GM23338 (cell line): ENCODE measurements at regions not wholly inside any gene's neighbourhood (a gene's known extent, or its start where the extent isn't known, plus 50 kb on each side); places are given as distances from the start of the nearest gene placed in this dataset.

Experiments used
- ATAC-seq: fragments of 200-7000 bp; cut with Tn5 transposase; 3 replicates; pipeline ENCODE4 v1.9.1; 2020
- DNase-seq: peaks from one replicate; pipeline ENCODE4 v3.0.0-alpha.2; 2015; ENCODE audit warnings: low spot score
- H2AFZ ChIP-seq: fragments of 200-600 bp; sonication (generic); 2 replicates; pipeline ENCODE4 v1.8.0; 2016; ENCODE audit warnings: antibody characterized with exemption, mild to moderate bottlenecking, moderate library complexity
- H3F3A ChIP-seq: fragments of 200-600 bp; sonication (generic); replicated peaks from 2 replicates; pipeline ENCODE4 v1.8.0; 2017; ENCODE audit warnings: antibody characterized with exemption, mixed run types, low read depth
- H3K27ac ChIP-seq: fragments of 200-600 bp; sonication (generic); 2 replicates; pipeline ENCODE4 v1.6.1; 2016; ENCODE audit warnings: low read depth
- H3K27me3 ChIP-seq: fragments of 200-600 bp; sonication (generic); 2 replicates; pipeline ENCODE4 v1.8.0; 2016; ENCODE audit warnings: mild to moderate bottlenecking, mixed run types, moderate library complexity; ENCODE audit not compliant: insufficient read depth
- H3K36me3 ChIP-seq: fragments of 200-600 bp; sonication (generic); 2 replicates; pipeline ENCODE4 v1.8.0; 2016; ENCODE audit warnings: mild to moderate bottlenecking; ENCODE audit not compliant: insufficient read depth
- H3K4me1 ChIP-seq: fragments of 200-600 bp; sonication (generic); 2 replicates; pipeline ENCODE4 v1.8.0; 2016; ENCODE audit warnings: mild to moderate bottlenecking, moderate library complexity; ENCODE audit not compliant: insufficient read depth
- H3K4me2 ChIP-seq: fragments of 200-600 bp; sonication (generic); 2 replicates; pipeline ENCODE4 v1.7.1; 2017; ENCODE audit warnings: mixed run types
- H3K4me3 ChIP-seq: fragments of 200-600 bp; sonication (generic); 2 replicates; pipeline ENCODE4 v1.6.1; 2016; ENCODE audit warnings: mixed run types
- H3K79me2 ChIP-seq: fragments of 200-600 bp; sonication (generic); replicated peaks from 2 replicates; pipeline ENCODE4 v1.8.0; 2017; ENCODE audit warnings: mild to moderate bottlenecking; ENCODE audit not compliant: insufficient read depth
- H3K9me2 ChIP-seq: fragments of 200-600 bp; sonication (generic); 2 replicates; pipeline ENCODE4 v1.8.0; 2017; ENCODE audit not compliant: insufficient read depth
- H4K20me1 ChIP-seq: fragments of 200-600 bp; sonication (generic); replicated peaks from 2 replicates; pipeline ENCODE4 v1.8.0; 2017; ENCODE audit warnings: mild to moderate bottlenecking; ENCODE audit not compliant: insufficient read depth
- H3K27ac Mint-ChIP-seq: 2 replicates; pipeline ENCODE4 v1.8.0; 2020; ENCODE audit warnings: inconsistent platforms, mild to moderate bottlenecking, moderate library complexity, mixed read lengths
- H3K27me3 Mint-ChIP-seq: 3 replicates; pipeline ENCODE4 v1.8.0; 2022; ENCODE audit warnings: low read depth, mild to moderate bottlenecking, moderate library complexity, mixed read lengths, inconsistent platforms; ENCODE audit not compliant: insufficient read depth, poor library complexity
- H3K36me3 Mint-ChIP-seq: 3 replicates; pipeline ENCODE4 v1.8.0; 2021; ENCODE audit warnings: low read depth, mild to moderate bottlenecking, inconsistent platforms, moderate library complexity, mixed read lengths
- H3K4me1 Mint-ChIP-seq: 3 replicates; pipeline ENCODE4 v1.8.0; 2020; ENCODE audit warnings: mild to moderate bottlenecking, inconsistent platforms, mixed read lengths
- H3K4me3 Mint-ChIP-seq: 3 replicates; pipeline ENCODE4 v1.8.0; 2021; ENCODE audit warnings: moderate library complexity, mild to moderate bottlenecking, inconsistent platforms, mixed read lengths
- H3K9me3 Mint-ChIP-seq: 3 replicates; pipeline ENCODE4 v1.8.0; 2020; ENCODE audit warnings: moderate library complexity, mild to moderate bottlenecking, inconsistent platforms, mixed read lengths
- CREB1 ChIP-seq: fragments of 250-450 bp; sonication (Bioruptor Pico); IDR thresholded peaks from 2 replicates; pipeline ENCODE4 v1.5.0; 2020; ENCODE audit warnings: low read depth, mild to moderate bottlenecking, moderate library complexity
- EZH2phosphoT487 ChIP-seq: fragments of 200-600 bp; sonication (generic); IDR thresholded peaks from one replicate; pipeline ENCODE4 v1.8.1; 2018; ENCODE audit warnings: antibody characterized with exemption; ENCODE audit not compliant: unreplicated experiment
- JUNB ChIP-seq: IDR thresholded peaks from one replicate; pipeline ENCODE4 v1.6.1; 2016; ENCODE audit warnings: antibody characterized with exemption; ENCODE audit not compliant: unreplicated experiment
- NANOG ChIP-seq: IDR thresholded peaks from 2 replicates; pipeline ENCODE4 v1.6.1; 2016; ENCODE audit warnings: antibody characterized with exemption, borderline replicate concordance
- POLR2AphosphoS5 ChIP-seq: IDR thresholded peaks from 2 replicates; pipeline ENCODE4 v1.6.1; 2016; ENCODE audit warnings: antibody characterized with exemption, low read depth
- STAT1 ChIP-seq: IDR thresholded peaks from one replicate; pipeline ENCODE4 v1.6.1; 2016; ENCODE audit warnings: antibody characterized with exemption; ENCODE audit not compliant: unreplicated experiment
- ZNF114 ChIP-seq: fragments of 250-450 bp; sonication (Bioruptor Pico); IDR thresholded peaks from 2 replicates; pipeline ENCODE4 v1.5.0; 2020; ENCODE audit warnings: mild to moderate bottlenecking, moderate library complexity
- ZNF331 ChIP-seq: fragments of 250-450 bp; sonication (Bioruptor Pico); IDR thresholded peaks from 2 replicates; pipeline ENCODE4 v1.5.0; 2020; ENCODE audit warnings: low read depth, mild to moderate bottlenecking, moderate library complexity
- TF ChIP-seq, protein P1 (sequence below): fragments of 250-450 bp; sonication (Bioruptor Pico); IDR thresholded peaks from 2 replicates; pipeline ENCODE4 v1.5.0; 2020; ENCODE audit warnings: mild to moderate bottlenecking, moderate library complexity
- TF ChIP-seq, protein P2 (sequence below): IDR thresholded peaks from one replicate; pipeline ENCODE4 v1.6.1; 2018; ENCODE audit warnings: antibody characterized with exemption; ENCODE audit not compliant: unreplicated experiment
- TF ChIP-seq, protein P3 (sequence below): IDR thresholded peaks from 2 replicates; pipeline ENCODE4 v1.6.1; 2016; ENCODE audit warnings: antibody characterized with exemption

DNA sequence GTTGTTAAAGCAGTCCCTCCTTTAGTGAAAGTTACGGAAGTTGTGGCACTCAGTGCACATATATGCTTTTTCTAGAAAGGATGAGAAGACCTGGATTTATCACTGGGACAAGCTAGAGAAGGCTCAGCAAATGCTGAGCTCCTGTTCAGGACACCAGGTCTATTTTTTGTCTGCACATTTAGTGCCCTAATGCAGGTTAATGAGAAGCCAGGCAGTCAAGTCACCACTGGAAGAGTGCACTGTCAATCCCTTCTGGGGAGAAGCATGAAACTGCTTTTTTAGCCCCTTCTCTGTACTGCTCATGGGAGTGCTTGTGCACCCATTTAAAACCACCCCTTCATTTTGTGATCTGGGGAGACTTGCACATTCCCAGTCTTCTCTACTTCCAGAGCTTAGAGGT, 624.1 kb upstream of the USP24 start:
- no peaks in the 10 kb centered on the region for H3K36me3 Mint-ChIP-seq
- no peak overlapping the region for H3K27ac ChIP-seq
- H3K36me3 ChIP-seq, result no peaks in the 10 kb centered on the region
- ATAC-seq (no peak), DNase-seq (no peak)
- no peak overlapping the region for H3K27ac Mint-ChIP-seq
- H3K4me3 Mint-ChIP-seq, result no peak overlapping the region
- H4K20me1 ChIP-seq, result no peaks in the 10 kb centered on the region
- H3K4me3 ChIP-seq, result no peak overlapping the region
- no peaks in the 10 kb centered on the region for H3K79me2 ChIP-seq
- H3K4me1 Mint-ChIP-seq, result peaks cover 8% of the 10 kb centered on the region
- H3K9me2 ChIP-seq, result no peaks in the 10 kb centered on the region
- no peaks in the 10 kb centered on the region for H3F3A ChIP-seq
- H3K4me1 ChIP-seq, result 0 out of 2 replicates have a peak, but pooled peaks cover under 1% of the 10 kb centered on the region
- H2AFZ ChIP-seq, result no peak overlapping the region
- H3K27me3 ChIP-seq, result no peaks in the 10 kb centered on the region
- H3K4me2 ChIP-seq, result no peak overlapping the region
- H3K27me3 Mint-ChIP-seq, result no peaks in the 10 kb centered on the region
- no peak for TF ChIP-seq CREB1
- H3K9me3 Mint-ChIP-seq, result no peaks in the 10 kb centered on the region

DNA sequence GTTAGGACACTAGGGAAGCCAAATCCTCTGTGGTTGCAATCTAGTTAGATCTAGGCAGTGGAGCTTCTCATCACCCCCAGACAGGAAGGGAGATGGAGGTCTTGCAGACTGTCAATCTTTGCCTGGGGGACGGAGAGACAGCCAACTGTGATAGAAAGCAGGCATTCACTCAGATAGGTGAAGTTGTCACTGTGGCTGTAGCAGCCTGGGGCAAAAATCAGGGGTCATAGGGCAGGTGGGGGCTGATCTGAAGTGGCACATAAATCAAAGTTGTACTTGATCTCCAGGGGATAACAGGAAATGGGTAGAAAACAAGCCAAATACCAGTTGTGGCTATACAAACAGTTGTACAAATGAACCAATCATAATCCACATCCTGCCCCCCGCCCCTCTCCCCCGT, 620.9 kb upstream of the USP24 start:
- no peak for ATAC-seq
- Histone ChIP-seq H3K27me3 (no peaks in the 10 kb centered on the region), H3K27ac (no peak overlapping the region), H3K9me2 (peaks cover 4% of the 10 kb centered on the region; the same call in 1 of the 2 replicates), H3K4me1 (0 out of 2 replicates have a peak, but pooled peaks cover 6% of the 10 kb centered on the region), H4K20me1 (no peaks in the 10 kb centered on the region), H2AFZ (peak overlapping the region; percentile 87; the same call in 1 of the 2 replicates), H3K36me3 (no peaks in the 10 kb centered on the region), H3K79me2 (no peaks in the 10 kb centered on the region), H3K4me3 (no peak overlapping the region), H3F3A (no peaks in the 10 kb centered on the region), H3K4me2 (no peak overlapping the region)
- peaks cover 10% of the 10 kb centered on the region for H3K4me1 Mint-ChIP-seq
- H3K4me3 Mint-ChIP-seq, result no peak overlapping the region
- H3K27ac Mint-ChIP-seq, result 0 out of 2 replicates have a peak overlapping the region, but pooled peaks have one; percentile 27
- no peak for DNase-seq
- H3K9me3 Mint-ChIP-seq, result no peaks in the 10 kb centered on the region
- H3K27me3 Mint-ChIP-seq, result no peaks in the 10 kb centered on the region
- H3K36me3 Mint-ChIP-seq, result no peaks in the 10 kb centered on the region
- no peak for TF ChIP-seq JUNB
- TF ChIP-seq STAT1, result no peak
- no peak for TF ChIP-seq EZH2phosphoT487
- no peak for TF ChIP-seq ZNF114
- TF ChIP-seq, protein P1, sequence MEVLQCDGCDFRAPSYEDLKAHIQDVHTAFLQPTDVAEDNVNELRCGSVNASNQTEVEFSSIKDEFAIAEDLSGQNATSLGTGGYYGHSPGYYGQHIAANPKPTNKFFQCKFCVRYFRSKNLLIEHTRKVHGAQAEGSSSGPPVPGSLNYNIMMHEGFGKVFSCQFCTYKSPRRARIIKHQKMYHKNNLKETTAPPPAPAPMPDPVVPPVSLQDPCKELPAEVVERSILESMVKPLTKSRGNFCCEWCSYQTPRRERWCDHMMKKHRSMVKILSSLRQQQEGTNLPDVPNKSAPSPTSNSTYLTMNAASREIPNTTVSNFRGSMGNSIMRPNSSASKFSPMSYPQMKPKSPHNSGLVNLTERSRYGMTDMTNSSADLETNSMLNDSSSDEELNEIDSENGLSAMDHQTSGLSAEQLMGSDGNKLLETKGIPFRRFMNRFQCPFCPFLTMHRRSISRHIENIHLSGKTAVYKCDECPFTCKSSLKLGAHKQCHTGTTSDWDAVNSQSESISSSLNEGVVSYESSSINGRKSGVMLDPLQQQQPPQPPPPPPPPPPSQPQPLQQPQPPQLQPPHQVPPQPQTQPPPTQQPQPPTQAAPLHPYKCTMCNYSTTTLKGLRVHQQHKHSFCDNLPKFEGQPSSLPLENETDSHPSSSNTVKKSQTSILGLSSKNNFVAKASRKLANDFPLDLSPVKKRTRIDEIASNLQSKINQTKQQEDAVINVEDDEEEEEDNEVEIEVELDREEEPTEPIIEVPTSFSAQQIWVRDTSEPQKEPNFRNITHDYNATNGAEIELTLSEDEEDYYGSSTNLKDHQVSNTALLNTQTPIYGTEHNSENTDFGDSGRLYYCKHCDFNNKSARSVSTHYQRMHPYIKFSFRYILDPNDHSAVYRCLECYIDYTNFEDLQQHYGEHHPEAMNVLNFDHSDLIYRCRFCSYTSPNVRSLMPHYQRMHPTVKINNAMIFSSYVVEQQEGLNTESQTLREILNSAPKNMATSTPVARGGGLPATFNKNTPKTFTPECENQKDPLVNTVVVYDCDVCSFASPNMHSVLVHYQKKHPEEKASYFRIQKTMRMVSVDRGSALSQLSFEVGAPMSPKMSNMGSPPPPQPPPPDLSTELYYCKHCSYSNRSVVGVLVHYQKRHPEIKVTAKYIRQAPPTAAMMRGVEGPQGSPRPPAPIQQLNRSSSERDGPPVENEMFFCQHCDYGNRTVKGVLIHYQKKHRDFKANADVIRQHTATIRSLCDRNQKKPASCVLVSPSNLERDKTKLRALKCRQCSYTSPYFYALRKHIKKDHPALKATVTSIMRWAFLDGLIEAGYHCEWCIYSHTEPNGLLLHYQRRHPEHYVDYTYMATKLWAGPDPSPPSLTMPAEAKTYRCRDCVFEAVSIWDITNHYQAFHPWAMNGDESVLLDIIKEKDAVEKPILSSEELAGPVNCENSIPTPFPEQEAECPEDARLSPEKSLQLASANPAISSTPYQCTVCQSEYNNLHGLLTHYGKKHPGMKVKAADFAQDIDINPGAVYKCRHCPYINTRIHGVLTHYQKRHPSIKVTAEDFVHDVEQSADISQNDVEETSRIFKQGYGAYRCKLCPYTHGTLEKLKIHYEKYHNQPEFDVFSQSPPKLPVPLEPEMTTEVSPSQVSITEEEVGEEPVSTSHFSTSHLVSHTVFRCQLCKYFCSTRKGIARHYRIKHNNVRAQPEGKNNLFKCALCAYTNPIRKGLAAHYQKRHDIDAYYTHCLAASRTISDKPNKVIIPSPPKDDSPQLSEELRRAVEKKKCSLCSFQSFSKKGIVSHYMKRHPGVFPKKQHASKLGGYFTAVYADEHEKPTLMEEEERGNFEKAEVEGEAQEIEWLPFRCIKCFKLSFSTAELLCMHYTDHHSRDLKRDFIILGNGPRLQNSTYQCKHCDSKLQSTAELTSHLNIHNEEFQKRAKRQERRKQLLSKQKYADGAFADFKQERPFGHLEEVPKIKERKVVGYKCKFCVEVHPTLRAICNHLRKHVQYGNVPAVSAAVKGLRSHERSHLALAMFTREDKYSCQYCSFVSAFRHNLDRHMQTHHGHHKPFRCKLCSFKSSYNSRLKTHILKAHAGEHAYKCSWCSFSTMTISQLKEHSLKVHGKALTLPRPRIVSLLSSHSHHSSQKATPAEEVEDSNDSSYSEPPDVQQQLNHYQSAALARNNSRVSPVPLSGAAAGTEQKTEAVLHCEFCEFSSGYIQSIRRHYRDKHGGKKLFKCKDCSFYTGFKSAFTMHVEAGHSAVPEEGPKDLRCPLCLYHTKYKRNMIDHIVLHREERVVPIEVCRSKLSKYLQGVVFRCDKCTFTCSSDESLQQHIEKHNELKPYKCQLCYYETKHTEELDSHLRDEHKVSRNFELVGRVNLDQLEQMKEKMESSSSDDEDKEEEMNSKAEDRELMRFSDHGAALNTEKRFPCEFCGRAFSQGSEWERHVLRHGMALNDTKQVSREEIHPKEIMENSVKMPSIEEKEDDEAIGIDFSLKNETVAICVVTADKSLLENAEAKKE, result no peak
- TF ChIP-seq, protein P2, sequence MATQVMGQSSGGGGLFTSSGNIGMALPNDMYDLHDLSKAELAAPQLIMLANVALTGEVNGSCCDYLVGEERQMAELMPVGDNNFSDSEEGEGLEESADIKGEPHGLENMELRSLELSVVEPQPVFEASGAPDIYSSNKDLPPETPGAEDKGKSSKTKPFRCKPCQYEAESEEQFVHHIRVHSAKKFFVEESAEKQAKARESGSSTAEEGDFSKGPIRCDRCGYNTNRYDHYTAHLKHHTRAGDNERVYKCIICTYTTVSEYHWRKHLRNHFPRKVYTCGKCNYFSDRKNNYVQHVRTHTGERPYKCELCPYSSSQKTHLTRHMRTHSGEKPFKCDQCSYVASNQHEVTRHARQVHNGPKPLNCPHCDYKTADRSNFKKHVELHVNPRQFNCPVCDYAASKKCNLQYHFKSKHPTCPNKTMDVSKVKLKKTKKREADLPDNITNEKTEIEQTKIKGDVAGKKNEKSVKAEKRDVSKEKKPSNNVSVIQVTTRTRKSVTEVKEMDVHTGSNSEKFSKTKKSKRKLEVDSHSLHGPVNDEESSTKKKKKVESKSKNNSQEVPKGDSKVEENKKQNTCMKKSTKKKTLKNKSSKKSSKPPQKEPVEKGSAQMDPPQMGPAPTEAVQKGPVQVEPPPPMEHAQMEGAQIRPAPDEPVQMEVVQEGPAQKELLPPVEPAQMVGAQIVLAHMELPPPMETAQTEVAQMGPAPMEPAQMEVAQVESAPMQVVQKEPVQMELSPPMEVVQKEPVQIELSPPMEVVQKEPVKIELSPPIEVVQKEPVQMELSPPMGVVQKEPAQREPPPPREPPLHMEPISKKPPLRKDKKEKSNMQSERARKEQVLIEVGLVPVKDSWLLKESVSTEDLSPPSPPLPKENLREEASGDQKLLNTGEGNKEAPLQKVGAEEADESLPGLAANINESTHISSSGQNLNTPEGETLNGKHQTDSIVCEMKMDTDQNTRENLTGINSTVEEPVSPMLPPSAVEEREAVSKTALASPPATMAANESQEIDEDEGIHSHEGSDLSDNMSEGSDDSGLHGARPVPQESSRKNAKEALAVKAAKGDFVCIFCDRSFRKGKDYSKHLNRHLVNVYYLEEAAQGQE, result no peak
- no peak for TF ChIP-seq NANOG
- TF ChIP-seq POLR2AphosphoS5, result no peak
- TF ChIP-seq, protein P3, sequence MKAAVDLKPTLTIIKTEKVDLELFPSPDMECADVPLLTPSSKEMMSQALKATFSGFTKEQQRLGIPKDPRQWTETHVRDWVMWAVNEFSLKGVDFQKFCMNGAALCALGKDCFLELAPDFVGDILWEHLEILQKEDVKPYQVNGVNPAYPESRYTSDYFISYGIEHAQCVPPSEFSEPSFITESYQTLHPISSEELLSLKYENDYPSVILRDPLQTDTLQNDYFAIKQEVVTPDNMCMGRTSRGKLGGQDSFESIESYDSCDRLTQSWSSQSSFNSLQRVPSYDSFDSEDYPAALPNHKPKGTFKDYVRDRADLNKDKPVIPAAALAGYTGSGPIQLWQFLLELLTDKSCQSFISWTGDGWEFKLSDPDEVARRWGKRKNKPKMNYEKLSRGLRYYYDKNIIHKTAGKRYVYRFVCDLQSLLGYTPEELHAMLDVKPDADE, result no peak
- TF ChIP-seq ZNF331 (CRISPR knock-in tag), result no peak
